HS-27A (cell line): ENCODE measurements at regions not wholly inside any gene's neighbourhood (a gene's known extent, or its start where the extent isn't known, plus 50 kb on each side); places are given as distances from the start of the nearest gene placed in this dataset.
"Not testable (repeated sequence)": the region's sequence is repeated elsewhere in the genome, so short reads cannot be mapped to it uniquely, and the experiment has no call there.

Experiments used
- DNase-seq: peaks from one replicate; pipeline ENCODE4 v3.0.0-alpha.2; 2012; ENCODE audit warnings: low read depth, missing footprints

DNA sequence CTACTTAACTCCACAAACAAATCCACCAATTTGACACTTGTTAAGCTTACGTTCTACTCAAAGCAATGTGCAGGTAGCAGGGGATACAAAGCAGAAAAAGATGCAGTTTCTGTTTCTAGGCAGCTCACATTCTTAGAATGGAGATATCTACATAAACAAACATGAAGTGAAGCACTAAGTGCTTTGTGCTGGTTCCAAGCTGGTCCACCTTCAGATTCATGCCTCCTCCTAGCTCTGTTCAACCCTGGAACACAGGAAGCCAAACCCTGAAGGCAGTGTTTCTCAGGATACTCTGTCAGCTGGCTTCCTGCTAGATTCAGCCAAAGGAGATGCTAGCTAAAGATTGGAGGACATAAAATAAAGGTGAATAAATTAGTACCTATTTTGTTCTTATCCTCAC, 55.3 kb upstream of the NOL4 start:
- no peak for DNase-seq

GRCh38 chr18:34280653-34281052, 55.9 kb upstream of the NOL4 start:
- no peak for DNase-seq

DNA sequence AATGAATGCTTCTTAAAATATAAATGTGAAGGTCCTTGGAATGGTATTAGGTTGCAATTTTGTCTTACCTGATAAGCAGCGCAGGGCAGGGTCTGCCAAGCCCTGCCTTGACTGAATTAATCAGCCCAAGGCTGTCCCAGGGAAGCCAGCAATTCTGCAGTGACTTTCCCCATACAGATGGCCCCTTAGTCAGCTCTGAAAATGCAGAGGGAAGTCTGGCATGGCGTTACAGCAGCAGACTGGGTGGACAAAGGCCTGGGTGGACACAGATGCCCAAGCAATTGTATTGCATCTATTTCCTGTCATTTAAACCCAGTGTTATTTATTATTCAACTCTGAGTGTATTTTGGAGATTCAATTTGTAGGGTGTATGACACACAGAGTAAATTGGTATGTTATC, 56.6 kb upstream of the NOL4 start:
- no peak for DNase-seq

DNA sequence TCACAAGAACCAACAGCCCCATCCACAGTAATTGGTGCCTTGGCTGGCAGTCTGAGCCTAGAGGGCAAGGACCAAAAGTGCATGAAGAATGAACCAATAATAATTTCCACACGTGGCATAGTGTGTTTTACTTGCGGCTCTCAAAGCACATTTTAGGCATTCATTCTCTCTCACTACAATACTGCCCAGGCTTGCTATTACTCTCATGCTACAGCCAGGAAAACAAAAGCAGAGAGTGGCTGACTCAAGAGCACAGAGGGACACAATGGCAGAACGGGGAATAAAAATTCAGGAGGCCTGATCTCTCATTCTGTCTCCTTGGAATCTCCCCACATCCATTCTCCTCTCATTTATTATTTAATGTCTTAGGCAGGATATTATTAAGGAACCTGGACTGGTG, 57.0 kb upstream of the NOL4 start:
- no peak for DNase-seq

DNA sequence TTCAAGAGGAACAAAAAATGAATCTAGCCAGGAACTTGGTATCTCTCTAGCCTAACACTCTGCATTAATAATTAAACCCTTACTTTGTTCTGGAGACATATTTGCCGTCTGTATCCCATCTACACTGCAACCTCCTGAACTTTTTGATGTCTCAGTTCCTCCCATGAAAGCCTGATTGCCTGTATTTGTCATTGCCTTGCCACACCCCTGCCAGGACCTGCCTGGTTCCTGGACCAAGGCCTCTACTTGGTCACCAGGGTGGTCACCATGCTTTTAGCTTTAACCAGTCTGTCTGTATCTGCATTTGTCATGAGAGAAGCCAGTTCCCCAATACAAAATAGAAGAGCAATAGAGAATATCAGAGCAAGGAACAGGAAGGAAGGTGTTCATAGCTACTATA, 58.8 kb upstream of the NOL4 start:
- DNase-seq, result no peak

DNA sequence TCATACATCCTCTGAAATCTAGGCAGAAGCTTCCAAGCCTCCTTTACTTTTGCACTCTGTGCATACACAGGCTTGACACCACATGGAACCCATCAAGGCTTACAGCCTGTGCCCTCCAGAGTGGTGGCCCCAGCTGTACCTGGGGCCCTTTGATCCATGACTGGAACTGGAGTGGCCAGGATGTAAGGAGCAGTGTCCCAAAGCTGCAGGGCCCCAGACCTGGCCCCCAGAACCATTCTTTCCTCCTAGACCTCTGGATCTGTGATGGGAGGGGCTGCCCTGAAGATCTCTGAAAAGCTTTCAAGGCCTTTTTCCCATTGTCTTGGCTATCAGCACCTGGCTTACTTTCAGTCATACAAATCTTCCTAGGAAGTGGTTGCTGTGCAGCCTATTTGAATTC, 63.1 kb upstream of the NOL4 start:
- DNase-seq, result no peak

GRCh38 chr18:34292594-34292993, 67.9 kb upstream of the NOL4 start:
- no peak for DNase-seq

GRCh38 chr18:34297287-34297686, 72.6 kb upstream of the NOL4 start:
- no peak for DNase-seq

GRCh38 chr18:34299828-34300227, 75.1 kb upstream of the NOL4 start:
- DNase-seq, result no peak

- DNase-seq, result no peak
Observed at GRCh38 chr18:34311468-34311867, 86.8 kb upstream of the NOL4 start.

GRCh38 chr18:34314847-34315246, 90.1 kb upstream of the NOL4 start:
- no peak for DNase-seq

GRCh38 chr18:34315591-34316352, 91.1 kb upstream of the NOL4 start:
- no peak for DNase-seq

- no peak for DNase-seq
Observed at GRCh38 chr18:34320267-34320666, 95.6 kb upstream of the NOL4 start.

DNA sequence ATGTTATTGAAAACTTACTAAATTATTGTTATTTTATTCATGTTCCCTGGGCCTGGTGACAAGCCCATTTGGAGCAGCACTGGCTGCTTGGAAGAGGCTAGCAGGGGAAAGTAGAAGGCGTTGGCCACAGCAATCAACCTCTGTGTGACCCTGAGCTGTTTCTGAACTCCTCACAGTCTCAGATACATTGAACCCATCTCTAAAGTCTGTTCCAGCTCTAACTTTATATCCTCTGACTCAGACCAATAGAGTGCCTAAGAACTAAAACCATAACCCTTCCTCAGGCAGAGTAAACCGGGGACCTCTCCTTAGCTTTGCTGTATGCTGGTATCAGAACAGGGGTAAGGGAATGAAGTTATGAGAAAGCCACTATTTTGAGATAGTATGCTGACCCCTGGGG, 96.4 kb upstream of the NOL4 start:
- no peak for DNase-seq

DNA sequence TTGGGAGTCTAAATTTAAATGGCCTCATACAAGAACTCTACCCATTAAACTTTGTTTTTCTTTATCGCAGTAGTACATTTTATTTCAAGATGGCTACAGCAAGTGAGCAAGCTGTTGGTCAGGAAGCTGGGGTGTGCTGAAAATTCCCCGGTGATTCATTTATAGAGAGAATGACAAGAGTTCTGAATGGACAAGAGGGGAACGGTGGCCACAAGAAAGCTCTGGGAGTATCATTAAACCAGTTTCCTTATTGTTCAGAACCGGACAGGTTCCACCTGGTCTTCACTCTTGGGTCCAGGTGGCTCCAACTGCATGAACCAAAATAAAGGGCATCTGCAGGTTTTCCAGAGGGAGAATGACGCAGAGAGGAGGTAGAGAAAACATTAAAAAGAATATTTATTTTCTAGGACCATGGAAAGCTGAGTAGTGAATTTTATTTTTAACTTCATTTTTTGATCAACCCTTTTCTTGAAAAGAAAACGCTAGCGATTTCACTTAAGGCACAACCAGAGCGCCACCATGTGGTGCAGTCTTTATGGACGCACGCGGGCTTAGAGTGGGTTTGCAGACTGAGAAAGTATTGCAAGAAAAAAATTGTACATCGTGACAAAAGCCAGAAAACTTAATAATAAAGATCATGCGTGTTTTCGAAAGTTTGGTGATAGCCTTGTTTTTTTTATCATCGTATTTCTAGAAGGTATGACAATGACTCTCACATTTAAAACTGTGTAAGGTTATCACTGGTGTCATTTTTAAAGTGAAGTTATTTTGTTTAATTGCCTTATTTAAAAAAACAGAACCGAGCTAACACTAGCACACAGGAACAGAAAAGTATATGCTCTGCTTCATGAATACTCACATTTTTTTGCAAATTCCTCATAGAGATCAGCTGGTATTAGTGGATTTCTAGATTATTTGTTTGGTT, 97.9 kb upstream of the NOL4 start:
- no peak for DNase-seq

GRCh38 chr18:34329840-34330239, 105.1 kb upstream of the NOL4 start:
- no peak for DNase-seq

- no peak for DNase-seq
Observed at GRCh38 chr18:34330308-34330707, 105.6 kb upstream of the NOL4 start.

DNA sequence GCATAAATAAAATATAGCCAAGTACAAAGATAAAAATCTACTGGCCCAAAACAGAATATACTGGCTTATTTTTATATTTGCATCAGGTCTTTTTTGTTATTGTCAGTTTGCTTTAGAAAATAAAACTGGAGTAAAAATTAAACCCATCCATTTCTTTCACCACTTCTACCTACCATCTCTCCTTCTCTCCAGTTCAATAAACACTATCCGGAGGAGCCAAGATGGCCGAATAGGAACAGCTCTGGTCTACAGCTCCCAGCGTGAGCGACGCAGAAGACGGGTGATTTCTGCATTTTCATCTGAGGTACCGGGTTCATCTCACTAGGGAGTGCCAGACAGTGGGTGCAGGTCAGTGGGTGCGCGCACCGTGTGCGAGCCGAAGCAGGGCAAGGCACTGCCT, 106.2 kb upstream of the NOL4 start:
- DNase-seq, result not testable (repeated sequence)

DNA sequence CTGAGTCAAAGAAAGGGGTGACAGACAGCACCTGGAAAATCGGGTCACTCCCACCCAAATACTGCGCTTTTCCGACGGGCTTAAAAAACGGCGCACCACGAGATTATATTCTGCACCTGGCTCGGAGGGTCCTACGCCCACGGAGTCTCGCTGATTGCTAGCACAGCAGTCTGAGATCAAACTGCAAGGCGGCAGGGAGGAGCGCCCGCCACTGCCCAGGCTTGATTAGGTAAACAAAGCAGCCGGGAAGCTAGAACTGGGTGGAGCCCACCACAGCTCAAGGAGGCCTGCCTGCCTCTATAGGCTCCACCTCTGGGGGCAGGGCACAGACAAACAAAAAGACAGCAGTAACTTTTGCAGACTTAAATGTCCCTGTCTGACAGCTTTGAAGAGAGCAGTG, 106.6 kb upstream of the NOL4 start:
- not testable (repeated sequence) for DNase-seq

DNA sequence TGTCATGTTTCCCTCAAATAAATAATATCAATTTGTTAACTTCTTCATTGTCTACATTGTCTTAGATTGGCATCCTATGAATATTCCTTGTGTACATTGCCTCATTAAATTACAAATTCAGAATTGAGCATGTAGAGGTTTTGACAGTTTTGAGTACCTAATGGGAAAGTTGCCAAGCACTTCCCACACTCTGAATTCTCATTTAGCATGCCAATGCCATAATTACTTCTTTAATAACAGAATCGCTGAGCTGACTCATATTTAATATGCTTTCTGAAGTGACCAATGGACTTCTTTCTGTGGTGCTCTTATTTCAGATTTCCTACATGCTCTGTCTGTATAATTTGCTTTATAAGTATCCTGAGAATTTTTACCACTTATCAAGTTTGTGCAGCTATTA, 114.4 kb upstream of the NOL4 start:
- DNase-seq, result no peak

- DNase-seq, result no peak
Observed at GRCh38 chr18:34342960-34343359, 118.2 kb upstream of the NOL4 start.

DNA sequence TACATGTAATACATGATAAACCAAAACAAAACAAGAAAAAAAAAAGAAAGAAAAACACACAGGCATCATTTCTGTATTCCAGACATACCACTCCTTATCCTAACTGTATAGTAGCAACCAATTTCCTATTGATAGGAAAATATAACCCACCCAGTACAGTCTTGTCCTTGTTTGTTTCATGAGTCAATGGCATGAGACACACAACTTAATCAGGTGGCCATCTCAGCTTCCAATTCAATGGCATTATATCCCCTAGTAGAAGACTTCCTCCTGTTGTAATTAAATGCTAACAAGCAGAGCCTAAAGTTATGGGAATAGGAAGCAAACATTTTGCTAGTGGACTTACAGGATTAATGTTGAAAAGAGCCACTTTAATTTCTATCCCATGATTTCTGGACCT, 121.0 kb upstream of the NOL4 start:
- no peak for DNase-seq

DNA sequence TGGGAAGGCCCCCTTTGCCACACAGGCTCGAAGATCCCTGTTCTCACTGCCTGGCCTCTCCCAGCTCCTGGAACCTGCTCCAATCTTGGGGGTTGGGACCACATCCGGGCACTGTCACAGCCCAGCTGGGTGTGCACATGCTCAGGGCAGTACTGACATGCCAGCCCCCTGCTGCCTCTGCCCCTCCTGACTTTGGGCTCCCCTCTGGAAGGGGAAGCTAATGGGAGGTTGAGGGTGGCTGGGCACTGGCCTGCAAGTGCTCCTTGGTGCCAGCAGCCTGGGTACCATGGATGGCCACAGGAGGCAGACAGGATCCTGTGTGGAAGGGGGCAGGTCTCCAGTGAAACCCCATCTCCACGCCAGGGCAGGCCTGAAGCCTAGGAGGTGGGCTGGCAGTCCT, 126.1 kb upstream of the NOL4 start:
- DNase-seq, result no peak
